ENCODE measurements at regions not wholly inside any gene's neighbourhood (a gene's known extent, or its start where the extent isn't known, plus 50 kb on each side); places are given as distances from the start of the nearest gene placed in this dataset.

GRCh38 chr11:11137339-11137738 lies 215.7 kb downstream of the CSNK2A3 start:
- TF ChIP-seq, protein P1, sequence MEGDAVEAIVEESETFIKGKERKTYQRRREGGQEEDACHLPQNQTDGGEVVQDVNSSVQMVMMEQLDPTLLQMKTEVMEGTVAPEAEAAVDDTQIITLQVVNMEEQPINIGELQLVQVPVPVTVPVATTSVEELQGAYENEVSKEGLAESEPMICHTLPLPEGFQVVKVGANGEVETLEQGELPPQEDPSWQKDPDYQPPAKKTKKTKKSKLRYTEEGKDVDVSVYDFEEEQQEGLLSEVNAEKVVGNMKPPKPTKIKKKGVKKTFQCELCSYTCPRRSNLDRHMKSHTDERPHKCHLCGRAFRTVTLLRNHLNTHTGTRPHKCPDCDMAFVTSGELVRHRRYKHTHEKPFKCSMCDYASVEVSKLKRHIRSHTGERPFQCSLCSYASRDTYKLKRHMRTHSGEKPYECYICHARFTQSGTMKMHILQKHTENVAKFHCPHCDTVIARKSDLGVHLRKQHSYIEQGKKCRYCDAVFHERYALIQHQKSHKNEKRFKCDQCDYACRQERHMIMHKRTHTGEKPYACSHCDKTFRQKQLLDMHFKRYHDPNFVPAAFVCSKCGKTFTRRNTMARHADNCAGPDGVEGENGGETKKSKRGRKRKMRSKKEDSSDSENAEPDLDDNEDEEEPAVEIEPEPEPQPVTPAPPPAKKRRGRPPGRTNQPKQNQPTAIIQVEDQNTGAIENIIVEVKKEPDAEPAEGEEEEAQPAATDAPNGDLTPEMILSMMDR (IDR thresholded peaks at IDR 0.05; ENCODE audit: insufficient read depth, low read length, missing control alignments): no peak
- ChIA-PET POLR2A (no interaction called here), CTCF (no interaction called here)
- no peak overlapping the region for H3K4me3 ChIP-seq (ENCODE audit: low read depth, low read length)
- DNase-seq (ENCODE audit: low read depth, low spot score): no peak

GRCh38 chr11:11135820-11136476 lies 217.1 kb downstream of the CSNK2A3 start:
- TF ChIP-seq, protein P1 (IDR thresholded peaks at IDR 0.05; ENCODE audit: insufficient read depth, low read length, missing control alignments): no peak
- ChIA-PET CTCF (no interaction called here), POLR2A (no interaction called here)
- DNase-seq (ENCODE audit: low read depth, low spot score): no peak
- no peak overlapping the region for H3K4me3 ChIP-seq (ENCODE audit: low read depth, low read length)

DNA sequence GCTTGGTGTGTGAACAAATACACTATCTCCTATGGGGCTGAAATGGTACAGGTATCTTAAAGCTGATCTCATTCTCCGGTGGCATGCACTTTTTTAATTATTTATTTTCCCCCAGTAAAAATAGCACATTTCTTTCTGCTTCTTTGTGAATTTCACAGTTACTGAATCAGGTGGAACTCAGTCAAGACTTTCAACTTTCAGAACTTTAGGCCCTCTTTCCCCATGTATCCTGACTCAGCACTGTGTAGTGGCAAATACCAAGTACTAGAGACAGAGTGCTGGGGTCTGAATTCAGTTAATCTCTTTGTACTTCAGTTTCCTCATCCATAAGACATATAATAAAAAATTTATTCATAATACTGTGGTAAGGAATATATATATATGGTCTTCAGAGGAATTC lies 223.9 kb downstream of the CSNK2A3 start:
- no peak overlapping the region for H3K4me3 ChIP-seq (ENCODE audit: low read depth, low read length)
- POLR2A ChIA-PET: no interaction called here
- DNase-seq (ENCODE audit: low read depth, low spot score): no peak
- TF ChIP-seq, protein P1 (IDR thresholded peaks at IDR 0.05; ENCODE audit: insufficient read depth, low read length, missing control alignments): no peak
- CTCF ChIA-PET: no interaction called here

DNA sequence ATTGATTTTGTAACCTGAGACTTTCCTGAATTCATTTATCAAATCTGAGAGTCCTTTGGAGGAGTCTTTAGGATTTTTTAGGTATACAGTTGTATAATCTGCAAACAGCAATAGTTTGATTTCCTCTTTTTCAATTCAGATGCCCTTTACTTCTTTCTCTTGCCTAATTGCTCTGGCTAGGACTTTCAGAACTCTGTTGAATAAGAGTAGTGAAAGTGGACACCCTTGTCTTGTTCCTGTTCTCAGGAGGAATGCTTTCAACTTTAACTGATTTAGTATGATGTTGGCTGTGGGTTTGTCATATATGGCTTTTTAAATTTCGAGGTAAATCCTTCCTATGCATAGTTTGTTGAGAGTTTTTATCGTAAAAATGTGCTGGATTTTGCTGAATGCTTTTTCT lies 227.4 kb downstream of the CSNK2A3 start:
- ChIA-PET CTCF (no interaction called here), POLR2A (no interaction called here)
- TF ChIP-seq, protein P1 (IDR thresholded peaks at IDR 0.05; ENCODE audit: insufficient read depth, low read length, missing control alignments): no peak
- no peak for DNase-seq (ENCODE audit: low read depth, low spot score)
- no peak overlapping the region for H3K4me3 ChIP-seq (ENCODE audit: low read depth, low read length)

- ChIA-PET POLR2A (no interaction called here), CTCF (interaction anchor here (1.1 to 1.7 kb wide), 2 partner anchors 23 to 35 kb away, joined by 3 to 4 read pairs; no protein-coding TSS in a partner anchor)
- TF ChIP-seq, protein P1 (IDR thresholded peaks at IDR 0.05; ENCODE audit: insufficient read depth, low read length, missing control alignments): no peak
- no peak for DNase-seq (ENCODE audit: low read depth, low spot score)
- no peak overlapping the region for H3K4me3 ChIP-seq (ENCODE audit: low read depth, low read length)
Observed at GRCh38 chr11:11122749-11123148, 230.3 kb downstream of the CSNK2A3 start.

DNA sequence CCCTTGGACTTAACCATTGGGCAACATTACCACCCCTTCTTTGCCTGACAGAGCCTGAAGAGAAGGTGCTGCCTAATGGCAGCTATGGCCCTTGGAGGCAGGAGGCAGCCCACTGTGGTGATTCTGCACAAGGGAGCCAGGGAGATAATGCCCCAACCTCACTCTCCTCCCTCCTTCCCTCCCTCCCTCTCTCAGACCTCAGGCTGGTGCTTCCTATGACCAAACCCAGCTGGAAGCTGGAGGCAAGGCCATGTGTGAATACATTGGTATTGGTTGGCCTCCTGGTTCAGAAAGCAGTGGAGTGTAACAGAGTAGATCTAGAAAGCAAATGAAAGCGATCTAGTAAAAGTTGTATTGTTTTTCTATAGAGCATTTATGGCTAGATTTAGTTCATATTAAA lies 233.1 kb downstream of the CSNK2A3 start:
- POLR2A ChIA-PET: no interaction called here
- TF ChIP-seq, protein P1 (IDR thresholded peaks at IDR 0.05; ENCODE audit: insufficient read depth, low read length, missing control alignments): no peak
- no peak for DNase-seq (ENCODE audit: low read depth, low spot score)
- H3K4me3 ChIP-seq (ENCODE audit: low read depth, low read length): no peak overlapping the region
- CTCF ChIA-PET: no interaction called here
